GM19397 (cell line): ENCODE measurements at regions not wholly inside any gene's neighbourhood (a gene's known extent, or its start where the extent isn't known, plus 50 kb on each side); places are given as distances from the start of the nearest gene placed in this dataset.

Source experiments
- ATAC-seq: cut with Tn5 transposase; IDR thresholded peaks from one replicate; pipeline ENCODE4 v1.9.1; 2021; ENCODE audit warnings: mild to moderate bottlenecking, moderate library complexity; ENCODE audit not compliant: unreplicated experiment

GRCh38 chr7:84256571-84256971 lies 62.0 kb upstream of the SEMA3A start:
- no peak for ATAC-seq

- no peak for ATAC-seq
These were observed 56.7 kb upstream of the SEMA3A start for GRCh38 chr7:84251277-84251781.

- no peak for ATAC-seq
These were observed 55.9 kb upstream of the SEMA3A start for GRCh38 chr7:84250452-84250851.

- ATAC-seq, result no peak
These were observed 55.1 kb upstream of the SEMA3A start for GRCh38 chr7:84249656-84250055.

GRCh38 chr7:84248843-84249242 lies 54.3 kb upstream of the SEMA3A start:
- no peak for ATAC-seq

- peak; percentile 89 for ATAC-seq
These were observed 53.7 kb upstream of the SEMA3A start for GRCh38 chr7:84248267-84248666.

GRCh38 chr7:84247591-84247990 lies 53.0 kb upstream of the SEMA3A start:
- no peak for ATAC-seq

- ATAC-seq, result no peak
These were observed 51.2 kb upstream of the SEMA3A start for GRCh38 chr7:84245835-84246234.
